HG02642 (cell line): ENCODE measurements at regions not wholly inside any gene's neighbourhood (a gene's known extent, or its start where the extent isn't known, plus 50 kb on each side); places are given as distances from the start of the nearest gene placed in this dataset.
"Not testable (repeated sequence)": the region's sequence is repeated elsewhere in the genome, so short reads cannot be mapped to it uniquely, and the experiment has no call there.

Source experiments
- ATAC-seq: cut with Tn5 transposase; IDR thresholded peaks from one replicate; pipeline ENCODE4 v1.9.1; 2021; ENCODE audit warnings: mild to moderate bottlenecking; ENCODE audit not compliant: unreplicated experiment, poor library complexity

- ATAC-seq: no peak
Measured at GRCh38 chr15:75100679-75101078, 77.3 kb downstream of the PPCDC start.

- peak; percentile 37 for ATAC-seq
Measured at GRCh38 chr15:75104804-75105557, 81.6 kb downstream of the PPCDC start.

GRCh38 chr15:75107516-75107907 is 84.1 kb downstream of the PPCDC start:
- no peak for ATAC-seq

GRCh38 chr15:75107908-75108838 is 84.8 kb downstream of the PPCDC start:
- ATAC-seq: no peak

- ATAC-seq: no peak
Measured at GRCh38 chr15:75109021-75109735, 85.8 kb downstream of the PPCDC start.

- ATAC-seq: no peak
Measured at GRCh38 chr15:75109736-75110130, 86.3 kb downstream of the PPCDC start.

- ATAC-seq: no peak
Measured at GRCh38 chr15:75112278-75112847, 89.0 kb downstream of the PPCDC start.

- ATAC-seq: peak; percentile 54
Measured at GRCh38 chr15:75112848-75113492, 88.7 kb upstream of the C15orf39 start.

- no peak for ATAC-seq
Measured at GRCh38 chr15:75114327-75114726, 87.4 kb upstream of the C15orf39 start.

GRCh38 chr15:75114796-75115195 is 86.9 kb upstream of the C15orf39 start:
- no peak for ATAC-seq

GRCh38 chr15:75115411-75115913 is 86.2 kb upstream of the C15orf39 start:
- not testable (repeated sequence) for ATAC-seq

- not testable (repeated sequence) for ATAC-seq
Measured at GRCh38 chr15:75116143-75116542, 85.5 kb upstream of the C15orf39 start.

- ATAC-seq: no peak
Measured at GRCh38 chr15:75117993-75118392, 83.7 kb upstream of the C15orf39 start.

GRCh38 chr15:75119312-75119711 is 82.4 kb upstream of the C15orf39 start:
- ATAC-seq: not testable (repeated sequence)

- ATAC-seq: no peak
Measured at GRCh38 chr15:75121491-75121890, 80.2 kb upstream of the C15orf39 start.

GRCh38 chr15:75123395-75123794 is 78.3 kb upstream of the C15orf39 start:
- no peak for ATAC-seq

GRCh38 chr15:75124278-75124677 is 77.4 kb upstream of the C15orf39 start:
- ATAC-seq: not testable (repeated sequence)

GRCh38 chr15:75125935-75126334 is 75.7 kb upstream of the C15orf39 start:
- ATAC-seq: no peak

GRCh38 chr15:75126864-75127580 is 74.7 kb upstream of the C15orf39 start:
- no peak for ATAC-seq
